Neural cell (in vitro differentiated cells): ENCODE measurements at regions not wholly inside any gene's neighbourhood (a gene's known extent, or its start where the extent isn't known, plus 50 kb on each side); places are given as distances from the start of the nearest gene placed in this dataset.

Source experiments
- H2AFZ ChIP-seq: fragments of 200-600, 300-800 bp; sonication (generic), shearing (Covaris generic); 2 replicates; pipeline ENCODE4 v1.6.0; 2014; ENCODE audit warnings: low read depth, mild to moderate bottlenecking, antibody characterized with exemption, low read length, moderate library complexity
- H3F3A ChIP-seq: fragments of 200-600 bp; shearing (Covaris generic); 2 replicates; pipeline ENCODE4 v1.6.1; 2016; ENCODE audit warnings: mild to moderate bottlenecking, moderate library complexity, mixed read lengths, antibody characterized with exemption, low read length; ENCODE audit not compliant: insufficient read depth, poor library complexity, severe bottlenecking
- H3K27ac ChIP-seq: fragments of 200-600, 300-800 bp; sonication (generic), shearing (Covaris generic); 2 replicates; pipeline ENCODE4 v1.5.1; 2014; ENCODE audit warnings: mild to moderate bottlenecking, low read length, moderate library complexity
- H3K27me3 ChIP-seq: fragments of 300-800, 200-600 bp; sonication (generic), shearing (Covaris generic); 2 replicates; pipeline ENCODE4 v1.6.0; 2014; ENCODE audit warnings: mild to moderate bottlenecking, low read depth, low read length, moderate library complexity; ENCODE audit not compliant: insufficient read depth
- H3K36me3 ChIP-seq: fragments of 300-800, 200-600 bp; sonication (generic), shearing (Covaris generic); 2 replicates; pipeline ENCODE4 v1.5.1; 2014; ENCODE audit warnings: mild to moderate bottlenecking, antibody characterized with exemption, low read length, moderate library complexity; ENCODE audit not compliant: insufficient read depth
- H3K4me2 ChIP-seq: fragments of 300-800, 200-600 bp; sonication (generic), shearing (Covaris generic); 2 replicates; pipeline ENCODE4 v1.6.0; 2014; ENCODE audit warnings: mild to moderate bottlenecking, low read length
- H3K4me3 ChIP-seq: fragments of 300-800, 200-600 bp; sonication (generic), shearing (Covaris generic); 2 replicates; pipeline ENCODE4 v1.5.1; 2014; ENCODE audit warnings: mild to moderate bottlenecking, low read length, moderate library complexity
- H3K79me2 ChIP-seq: fragments of 200-600 bp; shearing (Covaris generic); replicated peaks from 2 replicates; pipeline ENCODE4 v1.6.0; 2014; ENCODE audit warnings: mild to moderate bottlenecking, low read length, moderate library complexity; ENCODE audit not compliant: insufficient read depth
- H3K9ac ChIP-seq: fragments of 300-800, 200-600 bp; sonication (generic), shearing (Covaris generic); 2 replicates; pipeline ENCODE4 v1.6.1; 2016; ENCODE audit warnings: mild to moderate bottlenecking, low read length, mixed read lengths
- H3K9me2 ChIP-seq: fragments of 200-600 bp; shearing (Covaris generic); 2 replicates; pipeline ENCODE4 v1.6.1; 2016; ENCODE audit warnings: mild to moderate bottlenecking, low read length, mixed read lengths; ENCODE audit not compliant: insufficient read depth
- H3K9me3 ChIP-seq: fragments of 200-600, 300-800 bp; sonication (generic), shearing (Covaris generic); 2 replicates; pipeline ENCODE4 v1.6.1; 2016; ENCODE audit warnings: mild to moderate bottlenecking, mixed run types, low read length, moderate library complexity, mixed read lengths
- H4K20me1 ChIP-seq: fragments of 200-600 bp; shearing (Covaris generic); 2 replicates; pipeline ENCODE4 v1.6.1; 2016; ENCODE audit warnings: mild to moderate bottlenecking, mixed run types; ENCODE audit not compliant: insufficient read depth
- CTCF ChIP-seq: fragments of 450-650 bp; IDR thresholded peaks from 2 replicates; pipeline ENCODE4 v1.5.1; 2014; ENCODE audit warnings: antibody characterized with exemption, mild to moderate bottlenecking, moderate library complexity; ENCODE audit not compliant: poor library complexity, severe bottlenecking
- EP300 ChIP-seq: fragments of 450-650 bp; conservative IDR thresholded peaks from 2 replicates; pipeline ENCODE4 v1.6.1; 2014; ENCODE audit warnings: antibody characterized with exemption, mild to moderate bottlenecking, moderate library complexity; ENCODE audit not compliant: poor library complexity, severe bottlenecking
- EZH2 ChIP-seq: fragments of 200-600, 300-800 bp; shearing (Covaris generic), sonication (generic); IDR thresholded peaks from 2 replicates; pipeline ENCODE4 v1.6.1; 2014; ENCODE audit warnings: antibody characterized with exemption, low read length, borderline replicate concordance, mild to moderate bottlenecking; ENCODE audit not compliant: insufficient read depth, poor library complexity, severe bottlenecking
- MXI1 ChIP-seq: fragments of 450-650 bp; conservative IDR thresholded peaks from 2 replicates; pipeline ENCODE4 v1.6.1; 2014; ENCODE audit warnings: antibody characterized with exemption, mild to moderate bottlenecking; ENCODE audit not compliant: poor library complexity, severe bottlenecking
- POLR2AphosphoS5 ChIP-seq: IDR thresholded peaks from 2 replicates; pipeline ENCODE4 v1.6.1; 2012
- RAD21 ChIP-seq: fragments of 450-650 bp; conservative IDR thresholded peaks from 2 replicates; pipeline ENCODE4 v1.6.1; 2014; ENCODE audit warnings: antibody characterized with exemption, mild to moderate bottlenecking, moderate library complexity
- REST ChIP-seq: IDR thresholded peaks from 2 replicates; pipeline ENCODE4 v1.6.1; 2012; ENCODE audit warnings: borderline replicate concordance
- SMC3 ChIP-seq: fragments of 450-650 bp; conservative IDR thresholded peaks from 2 replicates; pipeline ENCODE4 v1.6.1; 2014; ENCODE audit warnings: antibody characterized with exemption, mild to moderate bottlenecking, moderate library complexity; ENCODE audit not compliant: poor library complexity
- TAF1 ChIP-seq: IDR thresholded peaks from 2 replicates; pipeline ENCODE4 v1.6.1; 2012; ENCODE audit warnings: low read depth

GRCh38 chr3:163576314-163576713 is 1502.0 kb downstream of the SI start:
- Histone ChIP-seq H3K4me3 (no peak overlapping the region), H3K9me3 (no peaks in the 10 kb centered on the region), H3K9ac (no peak overlapping the region)

GRCh38 chr3:163573324-163573723 is 1505.0 kb downstream of the SI start:
- H4K20me1 ChIP-seq = no peaks in the 10 kb centered on the region
- no peaks in the 10 kb centered on the region for H3F3A ChIP-seq
- no peak overlapping the region for H2AFZ ChIP-seq
- H3K27ac ChIP-seq = no peak overlapping the region
- no peaks in the 10 kb centered on the region for H3K36me3 ChIP-seq
- no peaks in the 10 kb centered on the region for H3K9me3 ChIP-seq
- no peaks in the 10 kb centered on the region for H3K9me2 ChIP-seq
- no peak overlapping the region for H3K9ac ChIP-seq
- no peaks in the 10 kb centered on the region for H3K79me2 ChIP-seq
- H3K4me3 ChIP-seq = no peak overlapping the region
- no peak overlapping the region for H3K4me2 ChIP-seq
- no peaks in the 10 kb centered on the region for H3K27me3 ChIP-seq
- TF ChIP-seq CTCF = no peak
- no peak for TF ChIP-seq TAF1
- no peak for TF ChIP-seq POLR2AphosphoS5
- no peak for TF ChIP-seq EP300
- TF ChIP-seq SMC3 = no peak
- TF ChIP-seq EZH2 = no peak
- TF ChIP-seq MXI1 = no peak
- TF ChIP-seq RAD21 = no peak

More at GRCh38 chr3:163576314-163576713, 1502.0 kb downstream of the SI start:
- Histone ChIP-seq H3K36me3 (no peaks in the 10 kb centered on the region), H2AFZ (no peak overlapping the region), H4K20me1 (no peaks in the 10 kb centered on the region), H3K4me2 (no peak overlapping the region), H3F3A (no peaks in the 10 kb centered on the region), H3K79me2 (no peaks in the 10 kb centered on the region), H3K27ac (no peak overlapping the region), H3K9me2 (no peaks in the 10 kb centered on the region), H3K27me3 (no peaks in the 10 kb centered on the region)
- TF ChIP-seq REST = no peak
- TF ChIP-seq EP300 = no peak
- no peak for TF ChIP-seq SMC3
- TF ChIP-seq CTCF = no peak
- no peak for TF ChIP-seq RAD21
- TF ChIP-seq MXI1 = no peak
- TF ChIP-seq POLR2AphosphoS5 = no peak
- no peak for TF ChIP-seq TAF1
- TF ChIP-seq EZH2 = no peak
